ENCODE measurements at regions not wholly inside any gene's neighbourhood (a gene's known extent, or its start where the extent isn't known, plus 50 kb on each side); places are given as distances from the start of the nearest gene placed in this dataset.
"Not testable (repeated sequence)": the region's sequence is repeated elsewhere in the genome, so short reads cannot be mapped to it uniquely, and the experiment has no call there.

- TF ChIP-seq, protein P1, sequence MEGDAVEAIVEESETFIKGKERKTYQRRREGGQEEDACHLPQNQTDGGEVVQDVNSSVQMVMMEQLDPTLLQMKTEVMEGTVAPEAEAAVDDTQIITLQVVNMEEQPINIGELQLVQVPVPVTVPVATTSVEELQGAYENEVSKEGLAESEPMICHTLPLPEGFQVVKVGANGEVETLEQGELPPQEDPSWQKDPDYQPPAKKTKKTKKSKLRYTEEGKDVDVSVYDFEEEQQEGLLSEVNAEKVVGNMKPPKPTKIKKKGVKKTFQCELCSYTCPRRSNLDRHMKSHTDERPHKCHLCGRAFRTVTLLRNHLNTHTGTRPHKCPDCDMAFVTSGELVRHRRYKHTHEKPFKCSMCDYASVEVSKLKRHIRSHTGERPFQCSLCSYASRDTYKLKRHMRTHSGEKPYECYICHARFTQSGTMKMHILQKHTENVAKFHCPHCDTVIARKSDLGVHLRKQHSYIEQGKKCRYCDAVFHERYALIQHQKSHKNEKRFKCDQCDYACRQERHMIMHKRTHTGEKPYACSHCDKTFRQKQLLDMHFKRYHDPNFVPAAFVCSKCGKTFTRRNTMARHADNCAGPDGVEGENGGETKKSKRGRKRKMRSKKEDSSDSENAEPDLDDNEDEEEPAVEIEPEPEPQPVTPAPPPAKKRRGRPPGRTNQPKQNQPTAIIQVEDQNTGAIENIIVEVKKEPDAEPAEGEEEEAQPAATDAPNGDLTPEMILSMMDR (IDR thresholded peaks at IDR 0.05; ENCODE audit: low read depth, low read length): no peak
- H3K4me3 ChIP-seq (ENCODE audit: low read depth, low read length): no peak overlapping the region
Measured at GRCh38 chr4:160716551-160716950, 1447.2 kb downstream of the FSTL5 start.

DNA sequence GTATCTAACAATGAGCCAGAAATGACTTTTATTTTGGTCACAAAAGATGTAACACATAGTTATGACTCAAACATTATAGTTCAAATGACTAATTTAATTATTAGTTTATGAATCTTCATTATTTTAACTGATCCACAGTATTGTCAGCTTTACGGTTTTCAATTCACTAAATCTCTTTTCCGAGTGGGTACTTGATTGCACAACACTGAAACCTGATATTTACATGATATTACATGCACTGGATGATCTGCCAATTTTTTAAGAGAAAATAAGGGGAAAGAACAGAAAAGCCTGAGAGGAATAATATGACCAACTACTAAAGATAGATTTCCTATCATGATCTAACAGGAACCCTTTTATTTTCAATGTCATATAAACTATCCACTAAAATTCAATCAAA lies 1446.0 kb downstream of the FSTL5 start:
- TF ChIP-seq, protein P1 (IDR thresholded peaks at IDR 0.05; ENCODE audit: low read depth, low read length): no peak
- no peak overlapping the region for H3K4me3 ChIP-seq (ENCODE audit: low read depth, low read length)

DNA sequence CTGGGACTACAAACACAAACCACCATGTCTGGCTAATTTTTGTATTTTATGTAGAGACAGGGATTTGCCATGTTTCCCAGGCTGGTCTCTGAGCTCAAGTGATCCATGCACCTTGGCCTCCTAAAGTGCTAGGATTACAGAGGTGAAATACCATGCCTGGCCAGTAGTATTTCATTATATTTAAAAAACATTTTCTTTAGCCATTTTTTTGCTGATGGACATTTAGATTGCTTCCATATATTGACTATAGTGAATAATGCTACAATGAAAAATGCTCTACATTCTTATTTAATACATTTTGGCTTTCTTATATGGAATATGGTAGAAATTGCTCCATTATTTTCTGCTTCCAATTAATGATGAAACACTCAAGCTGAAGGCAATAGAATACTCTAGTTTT lies 1439.7 kb downstream of the FSTL5 start:
- TF ChIP-seq, protein P1 (IDR thresholded peaks at IDR 0.05; ENCODE audit: low read depth, low read length): no peak
- no peak overlapping the region for H3K4me3 ChIP-seq (ENCODE audit: low read depth, low read length)

DNA sequence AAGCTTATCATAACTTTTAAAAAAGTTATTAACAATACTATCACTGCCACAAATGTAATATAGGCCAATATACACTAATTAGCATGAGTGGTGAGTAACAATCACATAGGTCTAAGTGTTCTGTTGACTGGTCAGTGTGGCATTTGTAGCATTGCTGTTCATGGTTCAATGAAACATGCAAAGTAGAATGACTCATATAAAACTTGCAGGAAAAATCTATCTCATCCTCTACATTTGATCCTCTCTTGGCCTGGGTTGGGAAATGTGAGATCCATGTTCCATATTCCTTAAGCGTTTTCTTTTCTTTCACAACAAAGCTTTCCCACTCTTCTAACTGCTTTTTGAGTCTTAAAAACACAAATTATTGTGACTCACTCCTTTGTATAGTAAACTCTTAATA lies 1418.7 kb downstream of the FSTL5 start:
- H3K4me3 ChIP-seq (ENCODE audit: low read depth, low read length): no peak overlapping the region

DNA sequence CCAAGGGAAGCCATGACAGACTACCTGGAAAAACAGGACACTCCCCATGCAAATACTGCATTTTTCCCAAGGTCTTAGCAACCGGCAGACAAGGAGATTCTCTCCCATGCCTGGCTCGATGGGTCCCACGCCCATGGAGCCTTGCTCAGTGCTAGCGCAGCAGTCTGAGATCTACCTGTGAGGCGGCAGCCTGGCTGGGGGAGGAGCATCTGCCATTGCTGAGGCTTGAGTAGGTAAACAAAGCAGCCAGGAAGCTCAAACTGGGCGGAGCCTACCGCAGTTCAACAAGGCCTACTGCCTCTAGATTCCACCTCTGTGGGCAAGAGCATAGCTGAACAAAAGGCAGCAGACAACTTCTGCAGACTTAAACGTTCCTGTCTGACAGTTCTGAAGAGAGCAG lies 1417.2 kb downstream of the FSTL5 start:
- not testable (repeated sequence) for H3K4me3 ChIP-seq (ENCODE audit: low read depth, low read length)

More for the DNA sequence above, 1418.7 kb downstream of the FSTL5 start:
- TF ChIP-seq, protein P1 (IDR thresholded peaks at IDR 0.05; ENCODE audit: low read depth, low read length): no peak

- TF ChIP-seq, protein P1 (IDR thresholded peaks at IDR 0.05; ENCODE audit: low read depth, low read length): no peak
- no peak overlapping the region for H3K4me3 ChIP-seq (ENCODE audit: low read depth, low read length)
Measured at GRCh38 chr4:160772668-160773067, 1391.1 kb downstream of the FSTL5 start.

- TF ChIP-seq, protein P1 (IDR thresholded peaks at IDR 0.05; ENCODE audit: low read depth, low read length): no peak
- H3K4me3 ChIP-seq (ENCODE audit: low read depth, low read length): no peak overlapping the region
Measured at GRCh38 chr4:160795216-160795615, 1368.6 kb downstream of the FSTL5 start.

DNA sequence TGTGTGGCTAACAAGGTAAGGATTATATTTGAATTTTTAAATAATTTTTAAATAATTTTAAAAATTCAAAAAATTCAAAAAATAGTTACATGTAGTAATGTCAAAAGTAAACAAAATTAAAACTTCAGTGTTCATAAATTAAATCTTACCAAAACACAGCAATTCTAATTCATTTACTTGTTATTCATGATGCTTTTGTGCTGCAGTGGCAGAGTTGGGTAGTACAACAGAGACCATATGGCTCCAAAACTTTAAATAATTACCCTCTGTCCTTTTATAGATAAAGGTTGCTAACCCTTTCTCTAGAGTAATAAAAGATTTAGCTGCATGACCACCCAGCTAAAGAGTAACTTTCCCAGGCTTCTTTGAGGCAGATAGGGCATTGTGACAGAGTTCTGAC lies 1355.6 kb downstream of the FSTL5 start:
- no peak overlapping the region for H3K4me3 ChIP-seq (ENCODE audit: low read depth, low read length)
- TF ChIP-seq, protein P1 (IDR thresholded peaks at IDR 0.05; ENCODE audit: low read depth, low read length): no peak
